ENCODE measurements at regions not wholly inside any gene's neighbourhood (a gene's known extent, or its start where the extent isn't known, plus 50 kb on each side); places are given as distances from the start of the nearest gene placed in this dataset.

GRCh38 chr1:72781038-72781437 is 498.7 kb upstream of the NEGR1 start:
- ChIA-PET POLR2A (no interaction called here), RAD21 (ENCODE audit: unreplicated experiment) (no interaction called here), SMC1A (ENCODE audit: uncharacterized antibody, unreplicated experiment) (no interaction called here), CTCF (no interaction called here)
- Histone ChIP-seq H3K4me1 (ENCODE audit: control insufficient read depth, insufficient read depth, low read length) (no peaks in the 10 kb centered on the region), H3K79me2 (ENCODE audit: control insufficient read depth, insufficient read depth, low read length) (no peaks in the 10 kb centered on the region), H3K9me3 (replicated peaks; ENCODE audit: control insufficient read depth, insufficient read depth, low read length) (no peaks in the 10 kb centered on the region), H2AFZ (ENCODE audit: control insufficient read depth, low read depth, low read length) (no peak overlapping the region), H3K36me3 (ENCODE audit: control insufficient read depth in 2 of 2, insufficient read depth in 2 of 2, low read length in 1 of 2) (no peaks in the 10 kb centered on the region), H3K27ac (ENCODE audit: control insufficient read depth, insufficient read depth) (no peak overlapping the region), H4K20me1 (ENCODE audit: control insufficient read depth, insufficient read depth) (no peaks in the 10 kb centered on the region), H3K4me2 (ENCODE audit: control insufficient read depth, insufficient read depth) (no peak overlapping the region), H3K4me3 (no peak overlapping the region), H3K27me3 (replicated peaks in 1 of 2; ENCODE audit: control insufficient read depth in 2 of 2, insufficient read depth in 2 of 2, low read length in 1 of 2) (no peaks in the 10 kb centered on the region), H3K9ac (ENCODE audit: control insufficient read depth, insufficient read depth, low read length) (no peak overlapping the region)
- WGBS (ENCODE audit: insufficient coverage, insufficient replicate concordance, low lambda C conversion rate, missing lambda C conversion rate), result 0% methylated on average over 1 of the region's 1 CpG
- no TSS peak for BruUV-seq (replicated peaks)
- no peak for ATAC-seq
- in situ Hi-C loops (cut with MboI), result no loop called here
- no peak for FAIRE-seq
- no peak for DNase-seq (ENCODE audit: low read depth, low spot score)
- intact Hi-C loops (cut with micrococcal nuclease; ENCODE audit: unreplicated experiment), result no loop called here
- TF ChIP-seq BMI1 (IDR thresholded peaks at IDR 0.05; ENCODE audit: borderline replicate concordance) (no peak), BACH1 (IDR thresholded peaks at IDR 0.05; ENCODE audit: borderline replicate concordance) (no peak), MLLT1 (IDR thresholded peaks at IDR 0.05) (no peak), ZNF384 (IDR thresholded peaks at IDR 0.05; ENCODE audit: borderline replicate concordance, low read depth, low read length) (no peak), RCOR1 (conservative IDR thresholded peaks at IDR 0.05; ENCODE audit: low read depth, low read length) (no peak), SPI1 (IDR thresholded peaks at IDR 0.05; ENCODE audit: borderline replicate concordance, insufficient read depth, low read depth, low read length) (no peak), FOS (IDR thresholded peaks at IDR 0.05; ENCODE audit: borderline replicate concordance, extremely low read depth, insufficient read length) (no peak), KAT2A (conservative IDR thresholded peaks at IDR 0.05; ENCODE audit: control insufficient read depth, low read depth, low read length) (no peak), NFXL1 (IDR thresholded peaks at IDR 0.05; ENCODE audit: borderline replicate concordance) (no peak), NFYA (IDR thresholded peaks at IDR 0.05; ENCODE audit: borderline replicate concordance, low read depth, low read length) (no peak), IKZF2 (IDR thresholded peaks at IDR 0.05) (no peak), SUPT20H (IDR thresholded peaks at IDR 0.05; ENCODE audit: borderline replicate concordance, control insufficient read depth, low read depth, low read length) (no peak), IRF4 (IDR thresholded peaks at IDR 0.05; ENCODE audit: low read depth, low read length) (no peak)
- TF ChIP-seq, protein P1, sequence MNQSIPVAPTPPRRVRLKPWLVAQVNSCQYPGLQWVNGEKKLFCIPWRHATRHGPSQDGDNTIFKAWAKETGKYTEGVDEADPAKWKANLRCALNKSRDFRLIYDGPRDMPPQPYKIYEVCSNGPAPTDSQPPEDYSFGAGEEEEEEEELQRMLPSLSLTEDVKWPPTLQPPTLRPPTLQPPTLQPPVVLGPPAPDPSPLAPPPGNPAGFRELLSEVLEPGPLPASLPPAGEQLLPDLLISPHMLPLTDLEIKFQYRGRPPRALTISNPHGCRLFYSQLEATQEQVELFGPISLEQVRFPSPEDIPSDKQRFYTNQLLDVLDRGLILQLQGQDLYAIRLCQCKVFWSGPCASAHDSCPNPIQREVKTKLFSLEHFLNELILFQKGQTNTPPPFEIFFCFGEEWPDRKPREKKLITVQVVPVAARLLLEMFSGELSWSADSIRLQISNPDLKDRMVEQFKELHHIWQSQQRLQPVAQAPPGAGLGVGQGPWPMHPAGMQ (IDR thresholded peaks at IDR 0.05; ENCODE audit: borderline replicate concordance), result no peak
- TF ChIP-seq, protein P2, sequence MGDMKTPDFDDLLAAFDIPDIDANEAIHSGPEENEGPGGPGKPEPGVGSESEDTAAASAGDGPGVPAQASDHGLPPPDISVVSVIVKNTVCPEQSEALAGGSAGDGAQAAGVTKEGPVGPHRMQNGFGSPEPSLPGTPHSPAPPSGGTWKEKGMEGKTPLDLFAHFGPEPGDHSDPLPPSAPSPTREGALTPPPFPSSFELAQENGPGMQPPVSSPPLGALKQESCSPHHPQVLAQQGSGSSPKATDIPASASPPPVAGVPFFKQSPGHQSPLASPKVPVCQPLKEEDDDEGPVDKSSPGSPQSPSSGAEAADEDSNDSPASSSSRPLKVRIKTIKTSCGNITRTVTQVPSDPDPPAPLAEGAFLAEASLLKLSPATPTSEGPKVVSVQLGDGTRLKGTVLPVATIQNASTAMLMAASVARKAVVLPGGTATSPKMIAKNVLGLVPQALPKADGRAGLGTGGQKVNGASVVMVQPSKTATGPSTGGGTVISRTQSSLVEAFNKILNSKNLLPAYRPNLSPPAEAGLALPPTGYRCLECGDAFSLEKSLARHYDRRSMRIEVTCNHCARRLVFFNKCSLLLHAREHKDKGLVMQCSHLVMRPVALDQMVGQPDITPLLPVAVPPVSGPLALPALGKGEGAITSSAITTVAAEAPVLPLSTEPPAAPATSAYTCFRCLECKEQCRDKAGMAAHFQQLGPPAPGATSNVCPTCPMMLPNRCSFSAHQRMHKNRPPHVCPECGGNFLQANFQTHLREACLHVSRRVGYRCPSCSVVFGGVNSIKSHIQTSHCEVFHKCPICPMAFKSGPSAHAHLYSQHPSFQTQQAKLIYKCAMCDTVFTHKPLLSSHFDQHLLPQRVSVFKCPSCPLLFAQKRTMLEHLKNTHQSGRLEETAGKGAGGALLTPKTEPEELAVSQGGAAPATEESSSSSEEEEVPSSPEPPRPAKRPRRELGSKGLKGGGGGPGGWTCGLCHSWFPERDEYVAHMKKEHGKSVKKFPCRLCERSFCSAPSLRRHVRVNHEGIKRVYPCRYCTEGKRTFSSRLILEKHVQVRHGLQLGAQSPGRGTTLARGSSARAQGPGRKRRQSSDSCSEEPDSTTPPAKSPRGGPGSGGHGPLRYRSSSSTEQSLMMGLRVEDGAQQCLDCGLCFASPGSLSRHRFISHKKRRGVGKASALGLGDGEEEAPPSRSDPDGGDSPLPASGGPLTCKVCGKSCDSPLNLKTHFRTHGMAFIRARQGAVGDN (IDR thresholded peaks at IDR 0.05), result no peak
- TF ChIP-seq, protein P3, sequence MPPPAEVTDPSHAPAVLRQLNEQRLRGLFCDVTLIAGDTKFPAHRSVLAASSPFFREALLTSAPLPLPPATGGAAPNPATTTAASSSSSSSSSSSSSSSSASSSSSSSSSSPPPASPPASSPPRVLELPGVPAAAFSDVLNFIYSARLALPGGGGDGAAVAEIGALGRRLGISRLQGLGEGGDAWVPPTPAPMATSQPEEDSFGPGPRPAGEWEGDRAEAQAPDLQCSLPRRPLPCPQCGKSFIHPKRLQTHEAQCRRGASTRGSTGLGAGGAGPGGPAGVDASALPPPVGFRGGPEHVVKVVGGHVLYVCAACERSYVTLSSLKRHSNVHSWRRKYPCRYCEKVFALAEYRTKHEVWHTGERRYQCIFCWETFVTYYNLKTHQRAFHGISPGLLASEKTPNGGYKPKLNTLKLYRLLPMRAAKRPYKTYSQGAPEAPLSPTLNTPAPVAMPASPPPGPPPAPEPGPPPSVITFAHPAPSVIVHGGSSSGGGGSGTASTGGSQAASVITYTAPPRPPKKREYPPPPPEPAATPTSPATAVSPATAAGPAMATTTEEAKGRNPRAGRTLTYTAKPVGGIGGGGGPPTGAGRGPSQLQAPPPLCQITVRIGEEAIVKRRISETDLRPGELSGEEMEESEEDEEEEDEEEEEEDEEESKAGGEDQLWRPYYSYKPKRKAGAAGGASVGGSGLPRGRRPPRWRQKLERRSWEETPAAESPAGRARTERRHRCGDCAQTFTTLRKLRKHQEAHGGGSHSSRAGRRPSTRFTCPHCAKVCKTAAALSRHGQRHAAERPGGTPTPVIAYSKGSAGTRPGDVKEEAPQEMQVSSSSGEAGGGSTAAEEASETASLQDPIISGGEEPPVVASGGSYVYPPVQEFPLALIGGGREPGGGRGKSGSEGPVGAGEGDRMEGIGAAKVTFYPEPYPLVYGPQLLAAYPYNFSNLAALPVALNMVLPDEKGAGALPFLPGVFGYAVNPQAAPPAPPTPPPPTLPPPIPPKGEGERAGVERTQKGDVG (CRISPR knock-in tag; IDR thresholded peaks at IDR 0.05), result no peak
